Hepatocyte (in vitro differentiated cells): ENCODE measurements at regions not wholly inside any gene's neighbourhood (a gene's known extent, or its start where the extent isn't known, plus 50 kb on each side); places are given as distances from the start of the nearest gene placed in this dataset.
"Not testable (repeated sequence)": the region's sequence is repeated elsewhere in the genome, so short reads cannot be mapped to it uniquely, and the experiment has no call there.

Experiments
- DNase-seq: peaks from one replicate; pipeline ENCODE4 v3.0.0-alpha.2; 2016; ENCODE audit warnings: low spot score
- H2AFZ ChIP-seq: fragments of 200-600 bp; sonication (generic); 2 replicates; pipeline ENCODE4 v1.6.0; 2016; ENCODE audit warnings: antibody characterized with exemption, mild to moderate bottlenecking
- H3K27ac ChIP-seq: fragments of 200-600 bp; sonication (generic); 2 replicates; pipeline ENCODE4 v1.5.1; 2016; ENCODE audit warnings: mild to moderate bottlenecking
- H3K27me3 ChIP-seq: fragments of 200-600 bp; sonication (generic); 2 replicates; pipeline ENCODE4 v1.6.1; 2016
- H3K36me3 ChIP-seq: fragments of 200-600 bp; sonication (generic); replicated peaks from 2 replicates; pipeline ENCODE4 v1.5.1; 2016; ENCODE audit warnings: low read depth; ENCODE audit not compliant: insufficient read depth
- H3K4me1 ChIP-seq: fragments of 200-600 bp; sonication (generic); 2 replicates; pipeline ENCODE4 v1.5.1; 2016; ENCODE audit warnings: mild to moderate bottlenecking, moderate library complexity; ENCODE audit not compliant: insufficient read depth
- H3K4me2 ChIP-seq: fragments of 200-600 bp; sonication (generic); 2 replicates; pipeline ENCODE4 v1.6.0; 2016
- H3K4me3 ChIP-seq: fragments of 200-600 bp; sonication (generic); 2 replicates; pipeline ENCODE4 v1.5.1; 2016; ENCODE audit warnings: mild to moderate bottlenecking
- H3K79me2 ChIP-seq: fragments of 200-600 bp; sonication (generic); 2 replicates; pipeline ENCODE4 v1.6.0; 2017; ENCODE audit warnings: mild to moderate bottlenecking
- H3K9me2 ChIP-seq: fragments of 200-600 bp; sonication (generic); replicated peaks from 2 replicates; pipeline ENCODE4 v1.6.0; 2017; ENCODE audit warnings: mild to moderate bottlenecking; ENCODE audit not compliant: insufficient read depth
- H3K9me3 ChIP-seq: fragments of 200-600 bp; sonication (generic); 2 replicates; pipeline ENCODE4 v1.5.1; 2016; ENCODE audit warnings: low read depth, mild to moderate bottlenecking
- H4K20me1 ChIP-seq: fragments of 200-600 bp; sonication (generic); 2 replicates; pipeline ENCODE4 v1.6.0; 2016; ENCODE audit warnings: mild to moderate bottlenecking; ENCODE audit not compliant: insufficient read depth, poor library complexity, severe bottlenecking
- EZH2 ChIP-seq: fragments of 200-600 bp; sonication (generic); IDR thresholded peaks from 2 replicates; pipeline ENCODE4 v1.6.1; 2016; ENCODE audit warnings: antibody characterized with exemption, mild to moderate bottlenecking, borderline replicate concordance
- EZH2phosphoT487 ChIP-seq: fragments of 200-600 bp; sonication (generic); IDR thresholded peaks from one replicate; pipeline ENCODE4 v1.6.1; 2018; ENCODE audit warnings: antibody characterized with exemption, mild to moderate bottlenecking, low read depth, moderate library complexity; ENCODE audit not compliant: unreplicated experiment, severe bottlenecking
- WGBS: methylation state at CpG from one replicate; pipeline ENCODE4 v1.1.6; 2016; ENCODE audit warnings: low lambda C conversion rate; ENCODE audit errors: missing lambda C conversion rate; 5-methylcytosine and 5-hydroxymethylcytosine counted together
- TF ChIP-seq, protein P1 (sequence below): fragments of 200-600 bp; sonication (generic); IDR thresholded peaks from 2 replicates; pipeline ENCODE4 v1.5.1; 2016; ENCODE audit warnings: antibody characterized with exemption, mild to moderate bottlenecking; ENCODE audit not compliant: poor library complexity

DNA sequence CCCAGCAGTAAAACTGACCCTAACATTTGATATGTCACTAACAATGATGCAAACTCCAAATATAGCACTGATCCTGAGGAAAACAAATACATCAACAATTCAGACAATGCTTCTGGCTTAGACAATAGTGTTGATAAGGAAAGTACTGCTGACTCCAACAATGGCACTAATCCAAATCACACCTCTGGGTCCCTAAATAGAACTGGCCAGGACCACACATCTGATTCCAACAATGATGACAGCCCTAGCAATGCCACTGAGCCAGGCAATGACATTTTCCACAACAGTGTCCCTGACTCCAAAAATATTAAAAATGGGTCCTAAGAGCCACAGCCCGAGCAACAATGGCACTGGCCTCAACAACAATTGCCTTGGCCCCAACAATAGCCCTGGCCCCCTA is 243.1 kb upstream of the APOOL start:
- Histone ChIP-seq H3K9me2 (no peaks in the 10 kb centered on the region), H3K9me3 (no peaks in the 10 kb centered on the region), H3K4me3 (no peak overlapping the region), H3K27ac (no peak overlapping the region), H3K4me2 (no peak overlapping the region), H3K79me2 (no peaks in the 10 kb centered on the region), H2AFZ (no peak overlapping the region), H3K36me3 (no peaks in the 10 kb centered on the region), H3K4me1 (no peaks in the 10 kb centered on the region), H4K20me1 (no peaks in the 10 kb centered on the region), H3K27me3 (no peaks in the 10 kb centered on the region)
- TF ChIP-seq EZH2phosphoT487 (no peak), EZH2 (no peak)
- TF ChIP-seq, protein P1, sequence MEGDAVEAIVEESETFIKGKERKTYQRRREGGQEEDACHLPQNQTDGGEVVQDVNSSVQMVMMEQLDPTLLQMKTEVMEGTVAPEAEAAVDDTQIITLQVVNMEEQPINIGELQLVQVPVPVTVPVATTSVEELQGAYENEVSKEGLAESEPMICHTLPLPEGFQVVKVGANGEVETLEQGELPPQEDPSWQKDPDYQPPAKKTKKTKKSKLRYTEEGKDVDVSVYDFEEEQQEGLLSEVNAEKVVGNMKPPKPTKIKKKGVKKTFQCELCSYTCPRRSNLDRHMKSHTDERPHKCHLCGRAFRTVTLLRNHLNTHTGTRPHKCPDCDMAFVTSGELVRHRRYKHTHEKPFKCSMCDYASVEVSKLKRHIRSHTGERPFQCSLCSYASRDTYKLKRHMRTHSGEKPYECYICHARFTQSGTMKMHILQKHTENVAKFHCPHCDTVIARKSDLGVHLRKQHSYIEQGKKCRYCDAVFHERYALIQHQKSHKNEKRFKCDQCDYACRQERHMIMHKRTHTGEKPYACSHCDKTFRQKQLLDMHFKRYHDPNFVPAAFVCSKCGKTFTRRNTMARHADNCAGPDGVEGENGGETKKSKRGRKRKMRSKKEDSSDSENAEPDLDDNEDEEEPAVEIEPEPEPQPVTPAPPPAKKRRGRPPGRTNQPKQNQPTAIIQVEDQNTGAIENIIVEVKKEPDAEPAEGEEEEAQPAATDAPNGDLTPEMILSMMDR, result no peak
- no peak for DNase-seq
- 71% methylated on average over 1 of the region's 1 CpG for WGBS

DNA sequence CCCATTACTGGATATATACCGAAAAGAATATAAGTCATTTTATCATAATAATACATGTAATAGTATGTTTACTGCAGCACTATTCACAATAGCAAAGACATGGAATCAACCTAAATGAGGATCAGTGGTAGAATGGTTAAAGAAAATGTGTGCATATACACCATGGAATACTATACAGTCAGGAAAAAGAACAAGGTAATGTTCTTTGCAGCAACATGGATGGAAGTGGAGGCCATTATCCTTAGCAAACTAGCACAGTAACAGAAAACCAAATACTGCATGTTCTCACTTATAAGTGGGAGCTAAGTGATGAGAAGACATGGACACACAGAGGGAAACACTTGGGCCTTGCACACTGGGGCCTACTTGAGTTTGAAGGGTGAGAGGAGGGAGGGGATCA is 207.4 kb upstream of the APOOL start:
- TF ChIP-seq, protein P1, result no peak
- TF ChIP-seq EZH2phosphoT487, result no peak
- TF ChIP-seq EZH2, result no peak
- no peaks in the 10 kb centered on the region for H3K27me3 ChIP-seq
- no peaks in the 10 kb centered on the region for H3K9me3 ChIP-seq
- 45% methylated on average over 1 of the region's 1 CpG for WGBS
- H4K20me1 ChIP-seq, result no peaks in the 10 kb centered on the region
- no peaks in the 10 kb centered on the region for H3K36me3 ChIP-seq
- no peak overlapping the region for H3K27ac ChIP-seq
- DNase-seq, result no peak
- H3K9me2 ChIP-seq, result no peaks in the 10 kb centered on the region
- no peak overlapping the region for H2AFZ ChIP-seq
- H3K4me3 ChIP-seq, result no peak overlapping the region
- H3K4me1 ChIP-seq, result no peaks in the 10 kb centered on the region
- no peak overlapping the region for H3K4me2 ChIP-seq
- H3K79me2 ChIP-seq, result no peaks in the 10 kb centered on the region

DNA sequence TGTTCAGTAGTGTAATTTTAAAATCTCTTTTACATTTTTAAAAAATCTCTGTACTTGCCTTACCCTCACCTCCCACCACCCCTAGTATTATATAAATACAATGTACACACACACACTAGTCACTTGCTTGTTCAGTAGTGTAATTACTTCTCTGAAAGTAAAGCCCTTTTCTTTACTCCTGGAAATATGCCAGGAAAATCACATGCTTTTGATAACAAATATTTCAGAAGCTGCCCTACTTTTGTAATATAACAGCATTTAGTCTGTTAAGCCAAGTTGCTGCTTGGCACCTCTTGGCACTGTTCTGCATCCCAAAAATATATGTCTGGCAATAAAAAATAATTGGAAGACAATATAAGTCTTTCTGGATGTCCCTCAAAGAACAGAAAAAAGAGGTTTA is 172.8 kb upstream of the APOOL start:
- TF ChIP-seq, protein P1, result no peak
- TF ChIP-seq EZH2 (no peak), EZH2phosphoT487 (no peak)
- Histone ChIP-seq H3K36me3 (no peaks in the 10 kb centered on the region), H3K4me2 (no peak overlapping the region), H3K9me2 (no peaks in the 10 kb centered on the region), H4K20me1 (no peaks in the 10 kb centered on the region), H3K79me2 (no peaks in the 10 kb centered on the region), H3K4me3 (no peak overlapping the region), H3K9me3 (no peaks in the 10 kb centered on the region), H2AFZ (no peak overlapping the region), H3K4me1 (no peaks in the 10 kb centered on the region), H3K27ac (no peak overlapping the region), H3K27me3 (no peaks in the 10 kb centered on the region)
- no peak for DNase-seq

DNA sequence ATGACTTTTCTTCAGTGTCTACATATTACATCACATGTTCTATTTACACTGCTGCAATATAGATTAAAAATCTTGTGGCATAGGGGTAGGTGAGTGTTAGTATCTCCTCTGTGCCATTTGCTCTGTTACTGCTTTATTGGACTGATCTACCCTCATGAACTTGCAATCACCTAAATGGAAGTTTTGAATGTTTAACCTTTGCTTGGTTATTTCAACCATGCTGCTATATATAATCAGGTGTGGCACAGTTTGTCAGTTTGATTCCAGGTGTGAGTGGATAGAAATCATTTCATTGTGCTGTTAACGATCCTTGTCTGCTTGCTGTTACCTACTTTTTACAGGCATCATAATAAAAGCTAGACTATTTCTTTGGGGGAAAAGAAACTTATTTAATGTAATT is 157.1 kb upstream of the APOOL start:
- not testable (repeated sequence) for DNase-seq, H3K27ac ChIP-seq

DNA sequence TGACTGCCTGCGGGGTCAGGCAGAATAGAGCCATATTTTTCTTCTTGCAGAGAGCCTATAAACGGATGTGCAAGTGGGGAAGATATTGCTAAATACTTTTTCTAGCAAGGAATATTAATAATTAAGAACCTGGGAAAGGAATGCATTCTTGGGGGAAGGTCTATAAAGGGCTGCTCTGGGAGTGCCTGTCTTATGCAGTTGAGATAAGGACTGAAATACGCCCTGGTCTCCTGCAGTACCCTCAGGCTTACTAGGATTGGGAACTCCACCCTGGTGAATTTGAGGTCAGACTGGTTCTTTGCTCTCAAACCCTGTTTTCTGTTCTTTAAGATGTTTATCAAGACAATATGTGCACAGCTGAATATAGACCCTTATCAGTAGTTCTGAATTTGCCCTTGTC is 152.5 kb upstream of the APOOL start:
- whole genome bisulfite sequencing, result 76% methylated on average over 3 of the region's 3 CpGs
- not testable (repeated sequence) for H3K36me3 ChIP-seq, H3K79me2 ChIP-seq

More for the DNA sequence above, 157.1 kb upstream of the APOOL start:
- H3K4me2 ChIP-seq, H3K4me1 ChIP-seq, H3K4me3 ChIP-seq, H3K9me2 ChIP-seq, H2AFZ ChIP-seq, H3K36me3 ChIP-seq, H3K79me2 ChIP-seq, H3K27me3 ChIP-seq, H3K9me3 ChIP-seq, H4K20me1 ChIP-seq: not testable (repeated sequence)
- 80% methylated on average over 1 of the region's 1 CpG for WGBS

DNA sequence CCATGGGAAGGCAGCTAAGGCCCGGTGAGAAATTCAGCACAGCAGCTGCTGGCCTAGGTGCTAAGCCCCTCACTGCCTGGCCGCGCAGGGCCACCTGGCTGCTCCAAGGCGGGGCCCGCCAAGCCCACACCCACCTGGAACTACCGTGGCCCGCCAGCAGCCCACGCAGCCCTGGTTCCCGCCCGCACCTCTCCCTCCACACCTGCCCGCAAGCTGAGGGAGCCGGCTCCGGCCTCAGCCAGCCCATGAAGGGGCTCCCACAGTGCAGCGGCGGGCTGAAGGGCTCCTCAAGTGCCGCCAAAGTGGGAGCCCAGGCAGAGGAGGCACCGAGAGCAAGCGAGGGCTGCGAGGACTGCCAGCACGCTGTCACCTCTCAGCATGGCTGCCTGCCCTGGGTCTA is 146.9 kb upstream of the APOOL start:
- H3K4me2 ChIP-seq, H3K27ac ChIP-seq, DNase-seq, H3K9me3 ChIP-seq, H3K36me3 ChIP-seq, H3K4me3 ChIP-seq, H3K27me3 ChIP-seq, H3K4me1 ChIP-seq, H3K9me2 ChIP-seq, H3K79me2 ChIP-seq, H4K20me1 ChIP-seq, H2AFZ ChIP-seq: not testable (repeated sequence)
- WGBS, result 93% methylated on average over 20 of the region's 20 CpGs

More for the DNA sequence above, 152.5 kb upstream of the APOOL start:
- DNase-seq, H3K27ac ChIP-seq, H3K27me3 ChIP-seq, H3K4me2 ChIP-seq, H2AFZ ChIP-seq, H3K4me1 ChIP-seq, H4K20me1 ChIP-seq, H3K9me2 ChIP-seq, H3K9me3 ChIP-seq, H3K4me3 ChIP-seq: not testable (repeated sequence)

DNA sequence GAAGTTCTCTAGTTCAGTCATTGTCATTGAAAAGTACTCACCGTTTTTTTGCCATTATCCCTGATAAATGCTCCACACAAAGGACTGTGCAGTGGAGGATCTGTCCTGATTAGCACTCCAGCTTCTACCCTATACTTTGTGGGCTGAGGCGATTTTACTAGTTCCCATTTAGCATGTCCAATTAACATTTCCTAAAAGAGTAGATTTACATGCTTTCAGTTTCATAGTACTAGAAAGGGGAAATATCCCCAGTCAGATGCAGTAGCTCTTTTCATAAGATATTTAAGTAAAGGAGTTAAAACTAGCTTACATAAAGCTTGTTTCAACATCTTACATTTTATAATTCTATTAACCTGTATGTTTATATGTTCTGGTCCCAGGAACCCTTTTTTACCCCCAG is 144.9 kb upstream of the APOOL start:
- not testable (repeated sequence) for H3K79me2 ChIP-seq, H3K9me3 ChIP-seq, H3K4me3 ChIP-seq, H2AFZ ChIP-seq, H3K4me1 ChIP-seq, H3K9me2 ChIP-seq, DNase-seq, H3K27ac ChIP-seq, H3K36me3 ChIP-seq, H3K27me3 ChIP-seq, H3K4me2 ChIP-seq, H4K20me1 ChIP-seq
- WGBS, result 27% methylated on average over 2 of the region's 2 CpGs
